ENCODE measurements at regions not wholly inside any gene's neighbourhood (a gene's known extent, or its start where the extent isn't known, plus 50 kb on each side); places are given as distances from the start of the nearest gene placed in this dataset.

DNA sequence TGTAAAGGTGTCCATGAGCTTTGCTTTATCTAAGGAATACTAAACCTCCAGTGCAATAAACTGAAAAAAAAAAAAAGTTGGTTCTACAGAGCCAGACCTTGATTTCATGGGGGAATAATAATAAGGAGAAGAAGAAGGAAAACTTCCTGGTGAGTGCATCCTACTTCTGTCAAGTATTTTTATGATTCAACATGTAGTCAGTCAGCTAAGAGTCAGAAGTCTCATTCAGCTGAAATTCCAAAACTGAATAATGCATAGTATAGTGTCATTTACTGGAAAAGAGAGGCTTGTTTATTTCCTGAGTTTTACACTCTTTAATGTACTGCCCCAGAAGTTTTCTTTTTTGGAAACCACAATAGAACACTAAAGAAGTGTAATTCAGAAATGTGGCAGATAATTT is 77.8 kb upstream of the TACR1 start:
- no peak for FAIRE-seq

DNA sequence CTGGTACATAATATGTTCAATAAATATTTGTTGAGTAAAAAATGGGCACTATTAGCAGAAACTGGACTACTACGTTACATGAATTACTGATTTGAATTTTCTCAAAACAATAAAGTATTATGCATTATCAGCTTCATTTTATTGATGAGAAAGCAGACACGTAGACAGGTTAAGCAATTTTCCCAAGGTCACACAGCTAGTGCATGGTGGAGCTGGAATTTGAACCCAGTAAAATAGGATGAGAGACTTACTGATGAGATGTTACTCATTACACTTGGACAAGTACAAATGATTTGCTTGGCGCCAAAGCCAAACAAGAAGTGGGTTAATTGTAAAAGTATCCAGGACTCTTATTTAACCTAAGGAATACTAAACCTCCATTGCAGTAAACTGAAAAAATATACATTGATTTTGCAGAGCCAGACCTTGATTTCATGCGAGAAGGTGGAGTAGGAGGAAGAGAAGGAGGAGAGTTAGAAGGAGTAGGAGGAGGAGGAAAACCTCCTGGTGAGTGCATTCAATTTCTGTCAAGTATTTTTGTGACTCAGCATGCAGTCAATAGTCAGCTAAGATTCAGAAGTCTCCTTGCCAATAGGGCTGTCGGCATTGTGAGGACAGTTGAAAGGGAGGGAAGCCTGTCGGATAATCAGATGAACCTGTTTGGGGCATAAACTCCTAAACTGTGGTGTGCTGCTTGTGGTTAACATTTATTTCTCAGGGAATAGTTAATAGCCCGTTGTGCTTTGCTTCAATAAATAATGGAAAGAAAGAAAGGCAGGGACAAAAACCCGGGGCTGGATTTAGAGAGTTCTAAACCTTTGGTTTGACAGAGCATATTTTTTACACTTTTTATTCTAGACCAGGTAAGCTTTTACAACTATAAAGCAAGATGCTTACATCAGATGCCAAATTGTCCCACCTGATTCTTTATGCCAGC is 77.0 kb upstream of the TACR1 start:
- no peak for FAIRE-seq

DNA sequence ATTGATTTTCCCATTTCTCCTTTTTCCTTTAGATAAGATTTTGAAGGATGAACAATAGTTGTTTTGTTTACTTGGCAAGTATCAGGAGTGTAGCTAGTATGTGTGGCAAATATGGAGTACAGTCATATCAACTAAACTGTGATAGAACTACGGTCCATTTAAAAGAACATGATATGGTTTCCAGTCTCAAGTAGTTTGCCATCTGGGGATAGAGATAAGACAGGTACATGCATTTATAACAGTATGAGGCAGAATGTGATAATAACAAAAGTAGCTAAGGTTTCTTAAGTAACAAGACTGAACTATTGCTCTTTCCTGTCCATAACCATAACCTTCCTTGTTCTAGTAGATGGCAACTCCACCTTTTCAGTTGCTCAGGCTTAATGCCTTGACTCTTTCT is 75.6 kb upstream of the TACR1 start:
- no peak for FAIRE-seq

DNA sequence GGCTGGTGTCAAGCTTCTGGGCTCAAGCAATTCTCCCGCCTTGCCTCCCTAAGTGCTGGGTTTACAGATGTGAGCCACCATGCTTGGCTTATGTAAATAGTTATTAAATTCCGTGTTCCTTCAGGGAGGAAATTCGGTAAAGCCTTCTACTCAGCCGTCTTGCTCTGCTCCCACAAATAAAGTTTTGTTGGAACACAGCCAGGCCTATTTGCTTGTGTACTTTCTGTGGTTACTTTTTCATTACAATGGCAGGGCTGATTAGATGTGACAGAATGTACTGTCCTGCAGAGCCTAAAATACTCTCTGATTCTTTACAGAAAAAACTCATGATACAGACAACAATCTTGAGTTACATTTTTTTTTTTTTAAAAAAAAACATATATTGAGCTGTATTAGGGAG is 68.8 kb upstream of the TACR1 start:
- FAIRE-seq, result no peak

DNA sequence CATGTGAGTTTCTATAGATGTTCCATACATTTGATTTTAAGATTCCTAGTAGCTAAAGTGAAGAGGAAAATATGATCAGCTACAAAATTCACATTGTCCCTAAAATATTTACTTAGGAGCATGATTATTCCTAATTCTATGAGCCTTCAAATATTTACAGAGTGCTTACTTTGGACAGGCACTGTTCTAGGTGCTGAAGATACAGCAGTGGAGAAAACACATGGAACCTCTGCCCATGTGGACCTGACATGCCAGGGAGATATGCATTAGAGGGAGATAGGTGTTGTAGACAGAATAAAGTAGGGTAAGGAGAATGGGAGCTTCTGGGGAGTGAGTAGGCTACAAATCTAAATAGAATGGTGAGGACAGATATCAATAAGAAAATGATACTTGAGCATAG is 62.6 kb upstream of the TACR1 start:
- no peak for FAIRE-seq

DNA sequence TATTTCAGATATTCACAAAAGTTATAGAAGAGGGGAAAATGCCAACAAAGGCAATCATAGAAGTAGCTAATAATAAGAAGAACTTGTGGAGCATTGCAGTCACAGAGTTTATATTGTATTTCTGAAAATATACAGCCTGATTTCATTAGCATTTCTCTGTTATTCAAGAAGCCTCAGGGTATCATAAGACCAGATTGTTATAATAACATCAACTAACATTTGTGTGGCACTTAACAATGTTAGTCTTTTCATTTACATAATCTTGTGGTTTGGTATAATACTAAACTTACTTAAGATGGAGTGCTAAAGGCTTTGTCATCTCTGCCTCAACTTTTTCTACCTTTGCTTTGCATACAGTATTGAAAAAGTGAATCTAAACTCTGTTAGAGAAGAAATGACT is 61.6 kb upstream of the TACR1 start:
- FAIRE-seq, result no peak

DNA sequence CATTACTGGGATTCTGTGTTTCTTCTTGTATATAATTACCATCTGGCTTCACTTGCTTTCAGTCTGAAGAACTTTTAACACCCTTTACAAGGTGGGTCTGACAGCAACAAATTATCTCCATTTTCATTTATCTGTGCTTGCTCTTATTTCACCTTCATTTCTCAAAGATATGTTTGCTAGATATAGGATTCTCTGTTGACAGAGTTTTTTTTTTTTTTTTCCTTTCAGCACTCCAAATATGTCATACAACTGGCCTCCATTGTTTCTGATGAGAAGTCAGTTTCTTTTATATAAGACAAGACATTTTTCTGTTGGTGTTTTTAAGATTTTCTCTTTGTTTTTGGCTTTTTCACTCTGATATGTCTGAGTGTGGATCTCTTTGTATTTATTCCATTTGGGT is 59.3 kb upstream of the TACR1 start:
- FAIRE-seq, result no peak

DNA sequence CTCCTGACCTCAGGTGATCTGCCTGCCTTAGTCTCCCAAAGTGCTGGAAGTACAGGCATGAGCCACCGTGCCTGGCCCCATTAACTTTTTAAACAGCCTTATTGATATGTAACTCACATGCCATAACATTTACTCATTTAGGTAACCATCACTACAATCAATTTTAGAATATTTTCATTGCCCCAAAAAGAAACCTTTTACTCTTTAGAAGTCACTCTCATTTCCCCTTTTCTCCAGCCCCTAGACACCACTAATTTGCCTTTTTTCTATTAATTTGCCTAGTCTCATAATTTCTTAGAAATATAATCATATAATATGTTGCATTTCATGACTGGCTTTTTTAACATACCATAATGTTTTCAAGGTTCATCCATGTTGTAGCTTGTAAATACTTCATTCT is 57.2 kb upstream of the TACR1 start:
- FAIRE-seq, result no peak

DNA sequence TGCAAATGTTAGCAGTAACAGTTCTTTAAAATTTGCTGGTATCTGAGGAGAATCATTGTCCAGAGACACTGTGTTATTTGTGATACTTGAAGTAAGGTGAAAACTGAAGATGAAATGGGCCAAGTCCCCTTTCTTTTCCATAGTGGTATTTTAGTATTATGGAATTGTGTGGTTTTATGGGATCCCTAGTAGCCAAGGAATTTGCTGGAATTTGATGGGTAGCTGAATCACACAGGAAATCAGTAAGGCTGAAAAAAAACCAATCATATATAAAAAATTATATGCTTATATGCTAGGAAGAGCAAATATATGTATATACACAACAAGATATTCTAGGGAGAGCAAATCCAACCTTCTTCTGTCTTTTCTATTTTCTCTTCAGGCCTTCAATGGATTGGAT is 54.2 kb upstream of the TACR1 start:
- no peak for FAIRE-seq

DNA sequence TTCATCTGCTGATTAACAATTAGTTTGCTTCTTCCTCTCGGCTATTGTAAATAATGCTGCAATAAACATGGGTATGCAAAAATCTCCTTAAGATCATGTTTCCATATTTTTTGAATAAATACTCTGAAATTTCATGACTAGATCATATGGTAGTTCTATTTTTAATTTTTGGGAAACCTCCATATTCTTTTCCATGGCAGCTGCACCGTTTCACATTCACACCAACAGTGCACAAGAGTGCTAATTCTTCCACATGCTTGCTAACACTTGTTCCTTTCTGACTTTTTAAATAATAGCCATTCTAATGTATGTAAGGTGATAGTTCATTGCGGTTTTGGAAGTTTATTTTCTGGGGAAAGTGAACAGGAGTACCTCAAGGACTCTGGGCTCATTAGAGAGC is 52.6 kb upstream of the TACR1 start:
- FAIRE-seq, result no peak

Data from colon (tissue), 2 donors.